ENCODE measurements at regions not wholly inside any gene's neighbourhood (a gene's known extent, or its start where the extent isn't known, plus 50 kb on each side); places are given as distances from the start of the nearest gene placed in this dataset.

DNA sequence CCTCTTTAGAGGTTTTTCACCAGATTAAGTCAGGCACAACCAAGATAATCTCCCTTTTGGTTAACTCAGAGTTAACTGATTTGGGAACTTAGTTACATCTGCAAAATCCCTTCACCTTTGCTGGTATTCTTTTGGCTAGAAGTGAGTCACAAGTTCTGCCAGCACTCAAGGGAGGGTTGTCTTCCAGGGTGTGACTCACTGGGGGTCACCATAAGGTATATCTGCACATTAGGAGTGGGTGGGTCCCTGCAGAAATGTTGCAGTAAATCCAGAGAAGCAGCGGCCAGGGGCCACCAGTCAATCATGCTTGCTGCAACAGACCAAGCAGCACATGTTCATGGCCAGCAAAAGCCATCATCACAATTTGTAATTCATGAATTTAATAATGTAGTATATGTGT is 59.8 kb upstream of the MAML3 start:
- Histone ChIP-seq H3K9ac (ENCODE audit: low read length) (no peak overlapping the region), H3K27me3 (replicated peaks in 1 of 4; ENCODE audit: control extremely low read depth in 1 of 4, control insufficient read depth in 3 of 4, insufficient read depth in 4 of 4, low read length in 3 of 4) (no peaks in the 10 kb centered on the region), H3K4me2 (replicated peaks; ENCODE audit: low read depth, low read length, poor library complexity, severe bottlenecking) (no peak overlapping the region), H3K36me3 (replicated peaks in 1 of 2; ENCODE audit: control extremely low read depth in 1 of 2, control insufficient read depth in 1 of 2, extremely low read depth in 1 of 2, insufficient read depth in 2 of 2, low read length in 1 of 2) (no peaks in the 10 kb centered on the region), H3K79me2 (ENCODE audit: control insufficient read depth, insufficient read depth, low read length) (no peaks in the 10 kb centered on the region), H4K20me1 (ENCODE audit: control insufficient read depth, insufficient read depth, low read length, poor library complexity, severe bottlenecking) (no peaks in the 10 kb centered on the region), H3K9me3 (ENCODE audit: control extremely low read depth in 1 of 3, control insufficient read depth in 2 of 3, insufficient read depth in 1 of 3, low read length in 2 of 3) (peaks cover 0 to 4% (median 0%) of the 10 kb centered on the region in 3 donors), H3K27ac (ENCODE audit: low read length in 2 of 2) (no peak overlapping the region), H3K4me3 (ENCODE audit: control extremely low read depth in 1 of 5, extremely low read depth in 1 of 5, insufficient read depth in 1 of 5, low read depth in 2 of 5, low read length in 4 of 5) (no peak overlapping the region), H2AFZ (ENCODE audit: insufficient read depth, low read depth, low read length, poor library complexity, severe bottlenecking) (no peak overlapping the region), H3K4me1 (ENCODE audit: control insufficient read depth in 2 of 2, insufficient read depth in 2 of 2, low read length in 2 of 2) (no peaks in the 10 kb centered on the region)
- 71% methylated on average over 1 of the region's 1 CpG for WGBS (ENCODE audit: insufficient coverage)
- Mint-ChIP-seq H3K4me3 (no peak overlapping the region), H3K27ac (no peak overlapping the region), H3K4me1 (no peaks in the 10 kb centered on the region), H3K9me3 (ENCODE audit: insufficient read depth) (no peaks in the 10 kb centered on the region), H3K27me3 (peaks cover 10% of the 10 kb centered on the region)
- intact Hi-C loops (cut with micrococcal nuclease), result no loop called here
- ATAC-seq (ENCODE audit: low read depth), result no peak
- ChIA-PET CTCF (no interaction called here), POLR2A (no interaction called here)
- no peak for TF ChIP-seq EZH2 (IDR thresholded peaks at IDR 0.05; ENCODE audit: borderline replicate concordance, insufficient read depth, low read depth, low read length, poor library complexity, severe bottlenecking)
- TF ChIP-seq, protein P1, sequence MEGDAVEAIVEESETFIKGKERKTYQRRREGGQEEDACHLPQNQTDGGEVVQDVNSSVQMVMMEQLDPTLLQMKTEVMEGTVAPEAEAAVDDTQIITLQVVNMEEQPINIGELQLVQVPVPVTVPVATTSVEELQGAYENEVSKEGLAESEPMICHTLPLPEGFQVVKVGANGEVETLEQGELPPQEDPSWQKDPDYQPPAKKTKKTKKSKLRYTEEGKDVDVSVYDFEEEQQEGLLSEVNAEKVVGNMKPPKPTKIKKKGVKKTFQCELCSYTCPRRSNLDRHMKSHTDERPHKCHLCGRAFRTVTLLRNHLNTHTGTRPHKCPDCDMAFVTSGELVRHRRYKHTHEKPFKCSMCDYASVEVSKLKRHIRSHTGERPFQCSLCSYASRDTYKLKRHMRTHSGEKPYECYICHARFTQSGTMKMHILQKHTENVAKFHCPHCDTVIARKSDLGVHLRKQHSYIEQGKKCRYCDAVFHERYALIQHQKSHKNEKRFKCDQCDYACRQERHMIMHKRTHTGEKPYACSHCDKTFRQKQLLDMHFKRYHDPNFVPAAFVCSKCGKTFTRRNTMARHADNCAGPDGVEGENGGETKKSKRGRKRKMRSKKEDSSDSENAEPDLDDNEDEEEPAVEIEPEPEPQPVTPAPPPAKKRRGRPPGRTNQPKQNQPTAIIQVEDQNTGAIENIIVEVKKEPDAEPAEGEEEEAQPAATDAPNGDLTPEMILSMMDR (IDR thresholded peaks at IDR 0.05), result no peak
- no peak for DNase-seq

DNA sequence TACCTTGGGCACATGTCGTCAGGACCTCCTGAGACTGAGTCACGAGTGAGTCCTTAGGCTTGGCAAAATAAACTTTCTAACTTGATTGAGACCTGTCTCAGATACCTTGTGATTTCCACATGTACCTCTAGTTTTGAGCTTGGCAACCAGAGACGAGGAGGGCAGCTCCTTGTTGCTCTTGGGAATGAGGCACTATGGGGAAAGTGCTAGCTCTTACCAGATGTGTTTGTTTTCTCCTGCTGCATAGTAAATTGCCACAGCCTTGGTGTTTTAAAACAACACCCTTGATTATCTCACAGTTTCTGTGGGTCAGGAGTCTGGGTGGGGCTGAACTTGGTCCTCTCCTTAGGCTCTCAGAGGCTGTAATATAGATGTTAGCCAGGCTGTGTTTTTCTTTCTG is 59.1 kb upstream of the MAML3 start:
- no peak overlapping the region for H3K27ac ChIP-seq (ENCODE audit: low read length in 2 of 2)
- intact Hi-C loops (cut with micrococcal nuclease), result no loop called here
- no peak overlapping the region for H2AFZ ChIP-seq (ENCODE audit: insufficient read depth, low read depth, low read length, poor library complexity, severe bottlenecking)
- no peak overlapping the region for H3K4me2 ChIP-seq (replicated peaks; ENCODE audit: low read depth, low read length, poor library complexity, severe bottlenecking)
- no peaks in the 10 kb centered on the region for H4K20me1 ChIP-seq (ENCODE audit: control insufficient read depth, insufficient read depth, low read length, poor library complexity, severe bottlenecking)
- H3K4me3 ChIP-seq (ENCODE audit: control extremely low read depth in 1 of 5, extremely low read depth in 1 of 5, insufficient read depth in 1 of 5, low read depth in 2 of 5, low read length in 4 of 5), result no peak overlapping the region
- no peaks in the 10 kb centered on the region for H3K79me2 ChIP-seq (ENCODE audit: control insufficient read depth, insufficient read depth, low read length)
- no peaks in the 10 kb centered on the region for H3K36me3 ChIP-seq (replicated peaks in 1 of 2; ENCODE audit: control extremely low read depth in 1 of 2, control insufficient read depth in 1 of 2, extremely low read depth in 1 of 2, insufficient read depth in 2 of 2, low read length in 1 of 2)
- H3K9me3 ChIP-seq (ENCODE audit: control extremely low read depth in 1 of 3, control insufficient read depth in 2 of 3, insufficient read depth in 1 of 3, low read length in 2 of 3), result peaks cover 0 to 4% (median 0%) of the 10 kb centered on the region in 3 donors
- ChIA-PET POLR2A (no interaction called here), CTCF (no interaction called here)
- Mint-ChIP-seq H3K4me3 (no peak overlapping the region), H3K27me3 (peaks cover 10% of the 10 kb centered on the region), H3K9me3 (ENCODE audit: insufficient read depth) (no peaks in the 10 kb centered on the region), H3K4me1 (no peaks in the 10 kb centered on the region), H3K27ac (no peak overlapping the region)
- no peak for DNase-seq
- H3K27me3 ChIP-seq (replicated peaks in 1 of 4; ENCODE audit: control extremely low read depth in 1 of 4, control insufficient read depth in 3 of 4, insufficient read depth in 4 of 4, low read length in 3 of 4), result no peaks in the 10 kb centered on the region
- TF ChIP-seq EZH2 (IDR thresholded peaks at IDR 0.05; ENCODE audit: borderline replicate concordance, insufficient read depth, low read depth, low read length, poor library complexity, severe bottlenecking), result no peak
- TF ChIP-seq, protein P1 (IDR thresholded peaks at IDR 0.05), result no peak
- no peak for ATAC-seq (ENCODE audit: low read depth)
- H3K4me1 ChIP-seq (ENCODE audit: control insufficient read depth in 2 of 2, insufficient read depth in 2 of 2, low read length in 2 of 2), result no peaks in the 10 kb centered on the region
- 80% methylated on average over 3 of the region's 3 CpGs for WGBS (ENCODE audit: insufficient coverage)
- H3K9ac ChIP-seq (ENCODE audit: low read length), result no peak overlapping the region

Measured in B cell (primary cell).